HG02970 (cell line): ENCODE measurements at regions not wholly inside any gene's neighbourhood (a gene's known extent, or its start where the extent isn't known, plus 50 kb on each side); places are given as distances from the start of the nearest gene placed in this dataset.
"Not testable (repeated sequence)": the region's sequence is repeated elsewhere in the genome, so short reads cannot be mapped to it uniquely, and the experiment has no call there.

ENCODE experiments used
- ATAC-seq: cut with Tn5 transposase; IDR thresholded peaks from one replicate; pipeline ENCODE4 v1.9.1; 2021; ENCODE audit warnings: mild to moderate bottlenecking, moderate library complexity, moderate number of reproducible peaks; ENCODE audit not compliant: unreplicated experiment, low FRiP score

GRCh38 chr6:51049288-51049982, 230.8 kb downstream of the TFAP2B start:
- no peak for ATAC-seq

GRCh38 chr6:51049983-51050877, 231.6 kb downstream of the TFAP2B start:
- ATAC-seq = no peak

- ATAC-seq = not testable (repeated sequence)
Observed at GRCh38 chr6:51052716-51053115, 234.0 kb downstream of the TFAP2B start.

- ATAC-seq = not testable (repeated sequence)
Observed at GRCh38 chr6:51055316-51055715, 236.6 kb downstream of the TFAP2B start.

- no peak for ATAC-seq
Observed at GRCh38 chr6:51057296-51057695, 238.6 kb downstream of the TFAP2B start.

GRCh38 chr6:51060262-51060762, 241.6 kb downstream of the TFAP2B start:
- ATAC-seq = no peak

- no peak for ATAC-seq
Observed at GRCh38 chr6:51062166-51062722, 243.6 kb downstream of the TFAP2B start.

GRCh38 chr6:51077821-51078518, 259.3 kb downstream of the TFAP2B start:
- no peak for ATAC-seq

GRCh38 chr6:51090343-51090742, 271.7 kb downstream of the TFAP2B start:
- ATAC-seq = no peak

GRCh38 chr6:51093871-51094270, 275.2 kb downstream of the TFAP2B start:
- no peak for ATAC-seq

GRCh38 chr6:51094271-51094670, 275.6 kb downstream of the TFAP2B start:
- no peak for ATAC-seq

- ATAC-seq = no peak
Observed at GRCh38 chr6:51098246-51098645, 279.6 kb downstream of the TFAP2B start.

GRCh38 chr6:51098791-51099190, 280.1 kb downstream of the TFAP2B start:
- ATAC-seq = no peak

- ATAC-seq = no peak
Observed at GRCh38 chr6:51099201-51099600, 280.5 kb downstream of the TFAP2B start.

GRCh38 chr6:51105357-51105756, 286.7 kb downstream of the TFAP2B start:
- ATAC-seq = no peak

- ATAC-seq = no peak
Observed at GRCh38 chr6:51107769-51108203, 289.1 kb downstream of the TFAP2B start.

GRCh38 chr6:51108563-51109234, 290.0 kb downstream of the TFAP2B start:
- no peak for ATAC-seq

- ATAC-seq = no peak
Observed at GRCh38 chr6:51112731-51113130, 294.1 kb downstream of the TFAP2B start.

GRCh38 chr6:51116723-51117122, 298.1 kb downstream of the TFAP2B start:
- ATAC-seq = no peak

- ATAC-seq = no peak
Observed at GRCh38 chr6:51118792-51119191, 300.1 kb downstream of the TFAP2B start.
